ES-I3 (cell line): ENCODE measurements at regions not wholly inside any gene's neighbourhood (a gene's known extent, or its start where the extent isn't known, plus 50 kb on each side); places are given as distances from the start of the nearest gene placed in this dataset.
"Not testable (repeated sequence)": the region's sequence is repeated elsewhere in the genome, so short reads cannot be mapped to it uniquely, and the experiment has no call there.

Experiments used
- H3K36me3 ChIP-seq: 2 replicates; pipeline ENCODE4 v1.6.1; 2013; ENCODE audit warnings: mild to moderate bottlenecking, low read length, control low read depth, moderate library complexity; ENCODE audit not compliant: insufficient read depth
- H3K4me1 ChIP-seq: 2 replicates; pipeline ENCODE4 v1.6.1; 2013; ENCODE audit warnings: mild to moderate bottlenecking, control low read depth, low read length; ENCODE audit not compliant: insufficient read depth
- H3K9ac ChIP-seq: 2 replicates; pipeline ENCODE4 v1.6.1; 2013; ENCODE audit warnings: low read depth, mild to moderate bottlenecking, low read length, moderate library complexity
- H3K9me3 ChIP-seq: 2 replicates; pipeline ENCODE4 v1.6.1; 2013; ENCODE audit warnings: mild to moderate bottlenecking, low read length, moderate library complexity; ENCODE audit not compliant: control insufficient read depth, insufficient read depth

- Histone ChIP-seq H3K9me3 (no peaks in the 10 kb centered on the region), H3K9ac (no peak overlapping the region), H3K4me1 (no peaks in the 10 kb centered on the region; the same call in 1 of the 2 replicates), H3K36me3 (no peaks in the 10 kb centered on the region)
Observed at GRCh38 chr14:28323951-28324741, 442.4 kb upstream of the FOXG1 start.

GRCh38 chr14:28340816-28341215 is 425.8 kb upstream of the FOXG1 start:
- no peaks in the 10 kb centered on the region for H3K9me3 ChIP-seq

GRCh38 chr14:28344381-28344780 is 422.2 kb upstream of the FOXG1 start:
- H3K9me3 ChIP-seq = no peaks in the 10 kb centered on the region
- no peak overlapping the region for H3K9ac ChIP-seq
- no peaks in the 10 kb centered on the region; the same call in 1 of the 2 replicates for H3K36me3 ChIP-seq
- no peaks in the 10 kb centered on the region for H3K4me1 ChIP-seq

More at GRCh38 chr14:28340816-28341215, 425.8 kb upstream of the FOXG1 start:
- H3K36me3 ChIP-seq = no peaks in the 10 kb centered on the region; the same call in 1 of the 2 replicates
- no peaks in the 10 kb centered on the region for H3K4me1 ChIP-seq
- no peak overlapping the region for H3K9ac ChIP-seq

- H3K9ac ChIP-seq = no peak overlapping the region
- H3K9me3 ChIP-seq = no peaks in the 10 kb centered on the region
- no peaks in the 10 kb centered on the region; the same call in 1 of the 2 replicates for H3K36me3 ChIP-seq
- no peaks in the 10 kb centered on the region for H3K4me1 ChIP-seq
Observed at GRCh38 chr14:28348797-28349196, 417.8 kb upstream of the FOXG1 start.

- Histone ChIP-seq H3K9ac (no peak overlapping the region), H3K9me3 (peaks cover 2% of the 10 kb centered on the region; the same call in 1 of the 2 replicates), H3K36me3 (no peaks in the 10 kb centered on the region), H3K4me1 (no peaks in the 10 kb centered on the region)
Observed at GRCh38 chr14:28356819-28357218, 409.8 kb upstream of the FOXG1 start.

- Histone ChIP-seq H3K9ac (no peak overlapping the region), H3K9me3 (peaks cover 7% of the 10 kb centered on the region; the same call in 1 of the 2 replicates), H3K36me3 (no peaks in the 10 kb centered on the region), H3K4me1 (no peaks in the 10 kb centered on the region)
Observed at GRCh38 chr14:28361486-28361885, 405.1 kb upstream of the FOXG1 start.

GRCh38 chr14:28365510-28365909 is 401.1 kb upstream of the FOXG1 start:
- Histone ChIP-seq H3K9ac (no peak overlapping the region), H3K4me1 (no peaks in the 10 kb centered on the region), H3K9me3 (peaks cover 7% of the 10 kb centered on the region; the same call in 1 of the 2 replicates), H3K36me3 (no peaks in the 10 kb centered on the region)

GRCh38 chr14:28373721-28374120 is 392.9 kb upstream of the FOXG1 start:
- no peaks in the 10 kb centered on the region for H3K36me3 ChIP-seq
- no peaks in the 10 kb centered on the region for H3K9me3 ChIP-seq
- H3K9ac ChIP-seq = no peak overlapping the region
- H3K4me1 ChIP-seq = no peaks in the 10 kb centered on the region

- H3K9ac ChIP-seq = no peak overlapping the region
- H3K36me3 ChIP-seq = no peaks in the 10 kb centered on the region
- no peaks in the 10 kb centered on the region for H3K4me1 ChIP-seq
- no peaks in the 10 kb centered on the region for H3K9me3 ChIP-seq
Observed at GRCh38 chr14:28375295-28375694, 391.3 kb upstream of the FOXG1 start.

- Histone ChIP-seq H3K4me1 (no peaks in the 10 kb centered on the region), H3K9ac (no peak overlapping the region), H3K9me3 (no peaks in the 10 kb centered on the region), H3K36me3 (no peaks in the 10 kb centered on the region)
Observed at GRCh38 chr14:28381656-28382055, 384.9 kb upstream of the FOXG1 start.

GRCh38 chr14:28382444-28383190 is 384.0 kb upstream of the FOXG1 start:
- Histone ChIP-seq H3K36me3 (no peaks in the 10 kb centered on the region), H3K4me1 (no peaks in the 10 kb centered on the region), H3K9me3 (no peaks in the 10 kb centered on the region), H3K9ac (no peak overlapping the region)

GRCh38 chr14:28398506-28398905 is 368.1 kb upstream of the FOXG1 start:
- Histone ChIP-seq H3K9me3 (no peaks in the 10 kb centered on the region), H3K4me1 (no peaks in the 10 kb centered on the region), H3K9ac (no peak overlapping the region), H3K36me3 (no peaks in the 10 kb centered on the region)

GRCh38 chr14:28401705-28402104 is 364.9 kb upstream of the FOXG1 start:
- H3K4me1 ChIP-seq, H3K9me3 ChIP-seq, H3K9ac ChIP-seq, H3K36me3 ChIP-seq: not testable (repeated sequence)

- Histone ChIP-seq H3K9me3 (no peaks in the 10 kb centered on the region), H3K4me1 (peaks cover 9% of the 10 kb centered on the region; the same call in 1 of the 2 replicates), H3K9ac (no peak overlapping the region), H3K36me3 (no peaks in the 10 kb centered on the region)
Observed at GRCh38 chr14:28406196-28406595, 360.4 kb upstream of the FOXG1 start.
